Body of pancreas (tissue), 4 donors: ENCODE measurements at regions not wholly inside any gene's neighbourhood (a gene's known extent, or its start where the extent isn't known, plus 50 kb on each side); places are given as distances from the start of the nearest gene placed in this dataset.

Experiments
- CTCF ChIP-seq, 7 experiments: fragments of 450-650 bp in 4 of 7; fragments of 200-600 bp in 3 of 7; sonication (generic) in 3 of 7; IDR thresholded peaks; one replicate each; pipeline ENCODE4 v1.5.1; 2016 to 2019; ENCODE audit warnings: antibody characterized with exemption in 7 of 7
- POLR2A ChIP-seq, 3 donors: fragments of 450-650 bp; IDR thresholded peaks; one replicate each; pipeline ENCODE4 v1.6.1; 2016; ENCODE audit warnings: antibody characterized with exemption in 3 of 3, mild to moderate bottlenecking in 2 of 3

- TF ChIP-seq POLR2A (IDR thresholded peaks at IDR 0.05) (no peak), CTCF (IDR thresholded peaks at IDR 0.05) (no peak)
Observed at GRCh38 chr17:72561266-72561665, 440.4 kb downstream of the SOX9 start.
